Neural cell (in vitro differentiated cells): ENCODE measurements at regions not wholly inside any gene's neighbourhood (a gene's known extent, or its start where the extent isn't known, plus 50 kb on each side); places are given as distances from the start of the nearest gene placed in this dataset.

Experiments
- EP300 ChIP-seq: fragments of 450-650 bp; conservative IDR thresholded peaks from 2 replicates; pipeline ENCODE4 v1.6.1; 2014; ENCODE audit warnings: antibody characterized with exemption, mild to moderate bottlenecking, moderate library complexity; ENCODE audit not compliant: poor library complexity, severe bottlenecking
- POLR2AphosphoS5 ChIP-seq: IDR thresholded peaks from 2 replicates; pipeline ENCODE4 v1.6.1; 2012
- RAD21 ChIP-seq: fragments of 450-650 bp; conservative IDR thresholded peaks from 2 replicates; pipeline ENCODE4 v1.6.1; 2014; ENCODE audit warnings: antibody characterized with exemption, mild to moderate bottlenecking, moderate library complexity

GRCh38 chr2:160731415-160731814 is 237.8 kb upstream of the RBMS1 start:
- no peak for TF ChIP-seq POLR2AphosphoS5
- TF ChIP-seq EP300, result no peak
- no peak for TF ChIP-seq RAD21
